22Rv1 (cell line): ENCODE measurements at regions not wholly inside any gene's neighbourhood (a gene's known extent, or its start where the extent isn't known, plus 50 kb on each side); places are given as distances from the start of the nearest gene placed in this dataset.

Experiments used
- ZFX ChIP-seq: fragments of 450-650 bp; IDR thresholded peaks from 2 replicates; pipeline ENCODE4 v1.6.1; 2017; ENCODE audit warnings: antibody characterized with exemption, borderline replicate concordance
- TF ChIP-seq, protein P1 (sequence below): fragments of 450-650 bp; IDR thresholded peaks from 2 replicates; pipeline ENCODE4 v1.5.1; 2017; ENCODE audit warnings: mild to moderate bottlenecking

DNA sequence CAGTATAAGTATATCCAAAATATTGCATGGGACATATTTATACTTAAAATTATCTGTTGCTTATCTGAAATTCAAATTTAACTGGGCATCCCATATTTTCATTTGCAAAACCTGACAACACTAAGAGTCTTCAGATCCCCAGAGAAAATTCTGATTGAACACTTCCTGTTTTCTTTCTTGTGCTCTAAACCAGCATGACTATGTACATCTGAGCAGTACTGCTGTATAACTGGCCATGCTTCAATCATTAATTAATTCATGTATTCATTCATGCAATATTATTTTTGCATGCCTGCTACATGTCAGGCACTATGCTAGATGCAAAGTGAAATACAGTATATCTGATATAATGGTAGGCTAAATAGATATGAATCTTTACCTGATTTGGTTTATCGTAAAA is 461.2 kb downstream of the TLR4 start:
- TF ChIP-seq, protein P1, sequence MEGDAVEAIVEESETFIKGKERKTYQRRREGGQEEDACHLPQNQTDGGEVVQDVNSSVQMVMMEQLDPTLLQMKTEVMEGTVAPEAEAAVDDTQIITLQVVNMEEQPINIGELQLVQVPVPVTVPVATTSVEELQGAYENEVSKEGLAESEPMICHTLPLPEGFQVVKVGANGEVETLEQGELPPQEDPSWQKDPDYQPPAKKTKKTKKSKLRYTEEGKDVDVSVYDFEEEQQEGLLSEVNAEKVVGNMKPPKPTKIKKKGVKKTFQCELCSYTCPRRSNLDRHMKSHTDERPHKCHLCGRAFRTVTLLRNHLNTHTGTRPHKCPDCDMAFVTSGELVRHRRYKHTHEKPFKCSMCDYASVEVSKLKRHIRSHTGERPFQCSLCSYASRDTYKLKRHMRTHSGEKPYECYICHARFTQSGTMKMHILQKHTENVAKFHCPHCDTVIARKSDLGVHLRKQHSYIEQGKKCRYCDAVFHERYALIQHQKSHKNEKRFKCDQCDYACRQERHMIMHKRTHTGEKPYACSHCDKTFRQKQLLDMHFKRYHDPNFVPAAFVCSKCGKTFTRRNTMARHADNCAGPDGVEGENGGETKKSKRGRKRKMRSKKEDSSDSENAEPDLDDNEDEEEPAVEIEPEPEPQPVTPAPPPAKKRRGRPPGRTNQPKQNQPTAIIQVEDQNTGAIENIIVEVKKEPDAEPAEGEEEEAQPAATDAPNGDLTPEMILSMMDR: no peak
- TF ChIP-seq ZFX: no peak
